ENCODE measurements at regions not wholly inside any gene's neighbourhood (a gene's known extent, or its start where the extent isn't known, plus 50 kb on each side); places are given as distances from the start of the nearest gene placed in this dataset.
A peak's percentile ranks its signal among the peaks of the same experiment; 100 is the strongest.

DNA sequence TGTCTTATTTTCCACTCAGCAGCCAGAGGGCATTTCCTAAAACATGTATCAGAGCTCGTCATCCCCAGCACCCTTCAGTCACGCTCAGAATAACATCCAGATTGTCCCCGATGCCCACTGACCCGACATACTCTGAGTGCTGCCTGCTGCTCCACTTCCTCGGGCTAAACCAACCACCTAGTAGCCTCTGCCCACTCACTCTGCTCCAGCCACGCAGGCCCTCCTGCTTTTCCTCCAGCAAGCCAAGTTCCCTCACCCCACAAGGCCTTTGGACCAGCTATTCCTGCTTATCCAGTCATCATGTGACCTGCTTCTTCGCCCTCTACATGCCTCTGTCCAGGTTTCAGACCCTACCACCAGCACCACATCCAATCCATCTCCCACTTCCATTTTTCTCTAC lies 454.2 kb downstream of the CD83 start:
- H3K36me3 ChIP-seq: no peaks in the 10 kb centered on the region
- TF ChIP-seq POLR2AphosphoS5 (IDR thresholded peaks at IDR 0.05; ENCODE audit: insufficient read depth in 1 of 2, low read depth in 1 of 2) (no peak), POLR2A (IDR thresholded peaks at IDR 0.05) (no peak)
- peak in 1 of 2 donors; percentile 58 for DNase-seq (ENCODE audit: extremely low spot score in 2 of 2)
- no peaks in the 10 kb centered on the region for H3K4me1 ChIP-seq
- intact Hi-C loops (cut with DNase I): no loop called here
- H3K4me3 ChIP-seq: no peak overlapping the region
- no peaks in the 10 kb centered on the region for H3K9me3 ChIP-seq
- H3K27ac ChIP-seq: no peak overlapping the region
- no peaks in the 10 kb centered on the region for H3K27me3 ChIP-seq

DNA sequence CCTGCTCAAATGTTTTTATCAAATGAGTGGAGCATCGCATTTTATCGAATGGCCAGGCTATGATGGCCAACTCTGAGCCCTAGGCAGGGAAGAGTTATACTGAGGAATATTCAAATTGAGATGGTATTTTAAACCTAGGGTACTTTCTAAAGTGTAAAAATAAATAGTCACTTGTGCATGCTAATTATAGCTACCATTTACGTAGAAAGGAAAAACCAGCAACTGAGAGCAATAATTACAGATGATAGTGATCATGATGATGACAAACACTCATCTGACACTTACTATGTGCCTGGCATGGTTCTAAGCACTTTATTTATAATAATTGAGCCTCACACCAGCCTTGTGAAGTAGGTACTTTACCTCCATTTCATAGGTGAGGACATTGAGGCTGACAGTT lies 455.7 kb downstream of the CD83 start:
- Histone ChIP-seq H3K9me3 (no peaks in the 10 kb centered on the region), H3K36me3 (no peaks in the 10 kb centered on the region), H3K27me3 (no peaks in the 10 kb centered on the region), H3K4me1 (no peaks in the 10 kb centered on the region), H3K27ac (no peak overlapping the region), H3K4me3 (no peak overlapping the region)
- intact Hi-C loops (cut with DNase I): no loop called here
- DNase-seq (ENCODE audit: extremely low spot score in 2 of 2): no peak
- TF ChIP-seq, protein P1, sequence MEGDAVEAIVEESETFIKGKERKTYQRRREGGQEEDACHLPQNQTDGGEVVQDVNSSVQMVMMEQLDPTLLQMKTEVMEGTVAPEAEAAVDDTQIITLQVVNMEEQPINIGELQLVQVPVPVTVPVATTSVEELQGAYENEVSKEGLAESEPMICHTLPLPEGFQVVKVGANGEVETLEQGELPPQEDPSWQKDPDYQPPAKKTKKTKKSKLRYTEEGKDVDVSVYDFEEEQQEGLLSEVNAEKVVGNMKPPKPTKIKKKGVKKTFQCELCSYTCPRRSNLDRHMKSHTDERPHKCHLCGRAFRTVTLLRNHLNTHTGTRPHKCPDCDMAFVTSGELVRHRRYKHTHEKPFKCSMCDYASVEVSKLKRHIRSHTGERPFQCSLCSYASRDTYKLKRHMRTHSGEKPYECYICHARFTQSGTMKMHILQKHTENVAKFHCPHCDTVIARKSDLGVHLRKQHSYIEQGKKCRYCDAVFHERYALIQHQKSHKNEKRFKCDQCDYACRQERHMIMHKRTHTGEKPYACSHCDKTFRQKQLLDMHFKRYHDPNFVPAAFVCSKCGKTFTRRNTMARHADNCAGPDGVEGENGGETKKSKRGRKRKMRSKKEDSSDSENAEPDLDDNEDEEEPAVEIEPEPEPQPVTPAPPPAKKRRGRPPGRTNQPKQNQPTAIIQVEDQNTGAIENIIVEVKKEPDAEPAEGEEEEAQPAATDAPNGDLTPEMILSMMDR (IDR thresholded peaks at IDR 0.05): no peak
- TF ChIP-seq POLR2A (IDR thresholded peaks at IDR 0.05) (no peak), POLR2AphosphoS5 (IDR thresholded peaks at IDR 0.05; ENCODE audit: insufficient read depth in 1 of 2, low read depth in 1 of 2) (no peak)

DNA sequence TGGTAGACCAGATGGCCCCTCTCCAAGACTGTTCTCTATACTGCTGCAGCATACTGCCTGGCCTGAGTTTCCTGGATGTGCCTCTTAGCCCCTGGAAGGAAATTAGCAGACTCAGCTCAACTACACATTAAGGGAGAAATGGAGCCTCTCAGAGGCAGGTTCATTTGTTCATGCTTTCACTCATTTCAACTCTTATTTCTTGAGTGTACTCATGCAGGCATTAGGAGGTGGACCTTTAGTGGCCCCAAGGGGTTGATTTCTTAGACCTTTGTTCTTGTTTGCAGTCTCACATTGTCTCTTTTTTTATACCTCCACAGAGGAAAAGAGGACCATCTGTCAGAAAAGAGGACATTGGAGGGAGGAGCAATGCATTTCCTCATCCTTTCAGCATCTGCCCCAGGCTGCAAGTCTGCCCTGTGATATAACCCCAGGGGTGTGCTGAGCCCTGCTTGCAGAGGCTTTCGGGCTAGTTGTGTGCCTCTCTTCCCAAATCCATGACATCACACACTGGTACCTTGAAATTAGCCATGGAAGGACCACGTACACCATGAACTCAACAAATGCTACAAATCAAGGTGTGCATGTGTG lies 456.2 kb downstream of the CD83 start:
- TF ChIP-seq, protein P1 (IDR thresholded peaks at IDR 0.05): no peak
- no peak for TF ChIP-seq POLR2A (IDR thresholded peaks at IDR 0.05)
- TF ChIP-seq POLR2AphosphoS5 (IDR thresholded peaks at IDR 0.05; ENCODE audit: insufficient read depth in 1 of 2, low read depth in 1 of 2): no peak
- H3K4me3 ChIP-seq: no peak overlapping the region
- no peaks in the 10 kb centered on the region for H3K36me3 ChIP-seq
- intact Hi-C loops (cut with DNase I): no loop called here
- H3K9me3 ChIP-seq: no peaks in the 10 kb centered on the region
- no peaks in the 10 kb centered on the region for H3K4me1 ChIP-seq
- H3K27ac ChIP-seq: no peak overlapping the region
- DNase-seq (ENCODE audit: extremely low spot score in 2 of 2): peak in 1 of 2 donors; percentile 46
- H3K27me3 ChIP-seq: no peaks in the 10 kb centered on the region

DNA sequence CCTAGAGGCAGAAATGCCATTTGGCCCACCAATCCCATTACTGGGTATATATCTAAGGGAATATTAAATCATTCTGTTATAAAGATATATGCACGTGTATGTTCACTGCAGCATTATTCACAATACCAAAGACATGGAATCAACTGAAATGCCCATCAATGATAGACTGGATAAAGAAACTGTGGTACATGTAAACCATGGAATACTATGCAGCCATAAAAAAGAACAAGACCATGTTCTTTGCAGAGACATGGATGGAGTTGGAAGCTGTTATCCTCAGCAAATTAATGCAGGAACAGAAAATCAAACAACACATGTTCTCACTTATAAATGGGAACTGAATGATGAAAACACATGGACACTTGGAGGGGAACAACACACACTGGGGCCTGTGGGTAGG lies 458.4 kb downstream of the CD83 start:
- Histone ChIP-seq H3K9me3 (no peaks in the 10 kb centered on the region), H3K27ac (no peak overlapping the region), H3K36me3 (no peaks in the 10 kb centered on the region), H3K27me3 (no peaks in the 10 kb centered on the region), H3K4me1 (no peaks in the 10 kb centered on the region), H3K4me3 (no peak overlapping the region)
- intact Hi-C loops (cut with DNase I): no loop called here
- TF ChIP-seq, protein P1 (IDR thresholded peaks at IDR 0.05): no peak
- TF ChIP-seq POLR2A (IDR thresholded peaks at IDR 0.05) (no peak), POLR2AphosphoS5 (IDR thresholded peaks at IDR 0.05; ENCODE audit: insufficient read depth in 1 of 2, low read depth in 1 of 2) (no peak)
- no peak for DNase-seq (ENCODE audit: extremely low spot score in 2 of 2)

DNA sequence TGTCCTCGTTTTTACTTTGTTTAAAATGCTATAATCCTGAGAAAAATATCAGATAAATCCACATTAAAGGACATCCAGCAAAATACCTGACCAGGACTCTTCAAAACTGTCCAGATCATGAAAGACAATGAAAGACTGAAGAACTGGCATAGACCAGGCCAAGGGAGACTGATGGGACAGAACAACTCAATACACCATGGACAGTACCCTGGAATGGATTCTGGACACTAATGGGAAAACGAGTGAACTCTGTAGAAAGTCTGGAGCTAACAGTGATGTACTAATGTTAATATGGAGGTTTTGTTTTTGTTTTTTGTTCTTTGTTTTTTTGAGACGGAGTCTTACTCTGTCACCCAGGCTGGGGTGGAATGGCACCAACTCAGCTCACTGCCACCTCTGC lies 461.4 kb downstream of the CD83 start:
- Histone ChIP-seq H3K27ac (no peak overlapping the region), H3K9me3 (no peaks in the 10 kb centered on the region), H3K4me3 (no peak overlapping the region), H3K36me3 (no peaks in the 10 kb centered on the region), H3K27me3 (no peaks in the 10 kb centered on the region), H3K4me1 (no peaks in the 10 kb centered on the region)
- DNase-seq (ENCODE audit: extremely low spot score in 2 of 2): no peak
- TF ChIP-seq POLR2A (IDR thresholded peaks at IDR 0.05): no peak
- TF ChIP-seq POLR2AphosphoS5 (IDR thresholded peaks at IDR 0.05; ENCODE audit: insufficient read depth in 1 of 2, low read depth in 1 of 2): no peak
- TF ChIP-seq, protein P1 (IDR thresholded peaks at IDR 0.05): no peak
- intact Hi-C loops (cut with DNase I): no loop called here
